HG03460 (cell line): ENCODE measurements at regions not wholly inside any gene's neighbourhood (a gene's known extent, or its start where the extent isn't known, plus 50 kb on each side); places are given as distances from the start of the nearest gene placed in this dataset.
"Not testable (repeated sequence)": the region's sequence is repeated elsewhere in the genome, so short reads cannot be mapped to it uniquely, and the experiment has no call there.

Experiments used
- ATAC-seq: cut with Tn5 transposase; IDR thresholded peaks from one replicate; pipeline ENCODE4 v1.9.1; 2021; ENCODE audit not compliant: unreplicated experiment

DNA sequence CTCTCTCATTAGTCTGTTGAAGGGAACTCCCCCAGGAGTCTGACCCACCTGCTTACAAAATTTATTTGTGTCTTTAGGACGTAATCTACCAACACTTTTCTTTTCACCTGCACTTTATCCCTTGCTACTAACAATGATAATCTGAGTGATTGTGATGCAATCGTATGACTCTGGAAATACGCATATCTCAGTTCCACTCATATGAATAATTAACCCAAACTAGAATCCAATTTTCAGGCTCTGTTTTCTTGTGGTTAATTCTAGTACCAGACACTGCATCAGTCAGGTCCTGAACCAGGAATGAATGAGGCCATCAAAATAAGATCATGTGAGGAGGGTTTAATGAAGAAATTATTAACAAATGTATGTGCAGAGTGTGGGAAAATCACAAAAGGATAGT, 158.4 kb upstream of the SRD5A2 start:
- no peak for ATAC-seq

DNA sequence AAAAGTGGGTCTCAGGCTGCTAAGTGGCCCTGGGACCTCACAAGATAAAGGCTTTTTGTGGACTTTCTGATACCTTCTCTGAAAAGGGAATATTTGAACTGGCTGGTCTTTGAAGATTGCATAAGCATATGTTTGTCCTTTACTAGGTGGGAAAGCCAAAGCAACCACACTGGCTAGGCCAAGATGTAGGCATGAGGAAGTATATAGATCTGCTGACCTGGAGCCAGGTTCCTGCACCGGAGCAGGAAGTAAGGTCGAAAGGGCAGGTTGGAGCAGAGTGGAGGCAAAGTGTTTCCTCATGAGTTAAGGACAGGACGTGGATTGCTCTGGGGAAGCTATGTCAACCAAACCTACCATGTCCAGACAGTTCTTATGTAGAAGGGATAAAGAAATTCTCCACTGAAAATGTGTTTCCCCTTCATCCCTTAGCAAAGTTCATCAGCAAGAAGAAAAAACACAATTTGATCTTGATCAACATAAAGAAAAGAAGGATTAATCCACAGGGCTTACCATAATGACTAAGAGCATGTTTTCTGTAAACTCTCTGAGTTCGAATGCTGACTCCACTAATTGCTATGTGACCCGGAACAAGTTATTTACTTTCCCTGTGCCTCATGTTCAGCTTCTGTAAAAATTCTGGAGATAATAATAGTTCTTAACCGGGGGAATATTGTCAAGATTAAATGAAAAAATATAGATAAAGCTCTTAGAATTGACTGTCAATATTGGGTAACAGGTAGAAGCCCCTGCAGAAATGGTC, 156.1 kb upstream of the SRD5A2 start:
- ATAC-seq: no peak

GRCh38 chr2:31735716-31736115, 155.0 kb upstream of the SRD5A2 start:
- no peak for ATAC-seq

- no peak for ATAC-seq
These were observed 148.8 kb upstream of the SRD5A2 start for GRCh38 chr2:31729442-31730092.

DNA sequence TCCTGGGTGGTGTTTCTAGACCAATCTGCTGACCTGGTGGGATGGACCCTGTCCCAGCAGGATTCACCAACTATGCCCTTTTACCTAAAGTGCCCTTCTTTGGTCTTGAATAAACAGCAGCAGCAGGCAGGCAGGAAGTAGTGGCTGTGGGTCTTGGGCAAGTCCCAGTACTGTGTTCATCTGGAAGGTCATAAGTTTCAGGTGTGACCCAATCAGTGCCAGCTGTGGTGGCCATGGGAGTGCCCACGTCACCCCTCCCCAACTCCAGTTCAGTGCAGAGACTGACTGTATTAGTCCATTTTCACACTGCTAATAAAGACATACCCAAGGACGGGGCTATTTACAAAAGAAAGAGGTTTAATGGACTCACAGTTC, 148.3 kb upstream of the SRD5A2 start:
- ATAC-seq: no peak

- no peak for ATAC-seq
These were observed 147.8 kb upstream of the SRD5A2 start for GRCh38 chr2:31728406-31729064.

DNA sequence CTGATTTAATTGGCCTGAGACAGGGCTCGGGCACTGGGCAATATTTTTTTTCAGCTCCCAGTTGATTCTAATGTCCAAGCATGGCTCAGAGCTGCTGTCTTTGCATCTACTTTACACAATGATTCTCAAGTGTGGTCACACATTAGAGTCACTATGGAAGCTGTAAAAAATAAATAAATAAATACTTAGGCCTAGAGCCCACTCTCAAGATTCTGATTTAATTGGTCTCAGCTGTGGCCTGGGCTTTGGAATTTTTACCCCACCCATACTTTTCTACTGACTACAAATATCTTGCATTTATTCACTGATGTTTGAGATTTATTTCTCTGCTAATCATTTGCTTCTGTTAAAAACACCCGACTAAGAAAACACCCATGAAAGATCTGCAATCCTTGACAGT, 145.7 kb upstream of the SRD5A2 start:
- ATAC-seq: no peak

GRCh38 chr2:31725444-31725843, 144.7 kb upstream of the SRD5A2 start:
- no peak for ATAC-seq

- ATAC-seq: no peak
These were observed 131.0 kb upstream of the SRD5A2 start for GRCh38 chr2:31711737-31712136.

- ATAC-seq: no peak
These were observed 129.4 kb upstream of the SRD5A2 start for GRCh38 chr2:31710121-31710520.

DNA sequence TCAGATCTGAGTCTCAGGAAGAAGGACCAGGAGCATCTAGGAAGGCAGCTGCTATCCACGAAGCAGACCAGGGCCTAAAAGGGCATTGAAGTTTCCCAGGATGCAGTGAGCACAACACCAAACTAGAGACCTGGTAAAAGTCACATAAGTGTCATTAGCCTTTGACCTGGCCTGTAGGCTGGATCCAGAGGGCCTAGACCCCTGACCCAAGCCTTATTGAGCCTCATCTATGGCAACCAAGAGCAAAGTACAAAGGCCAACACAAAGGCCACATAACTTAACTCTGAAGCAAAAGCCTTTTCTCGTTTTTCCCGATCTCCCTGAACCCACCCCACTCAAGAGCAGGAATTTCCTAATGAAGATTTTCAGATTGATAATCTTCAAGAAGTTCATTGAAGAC, 127.3 kb upstream of the SRD5A2 start:
- no peak for ATAC-seq

DNA sequence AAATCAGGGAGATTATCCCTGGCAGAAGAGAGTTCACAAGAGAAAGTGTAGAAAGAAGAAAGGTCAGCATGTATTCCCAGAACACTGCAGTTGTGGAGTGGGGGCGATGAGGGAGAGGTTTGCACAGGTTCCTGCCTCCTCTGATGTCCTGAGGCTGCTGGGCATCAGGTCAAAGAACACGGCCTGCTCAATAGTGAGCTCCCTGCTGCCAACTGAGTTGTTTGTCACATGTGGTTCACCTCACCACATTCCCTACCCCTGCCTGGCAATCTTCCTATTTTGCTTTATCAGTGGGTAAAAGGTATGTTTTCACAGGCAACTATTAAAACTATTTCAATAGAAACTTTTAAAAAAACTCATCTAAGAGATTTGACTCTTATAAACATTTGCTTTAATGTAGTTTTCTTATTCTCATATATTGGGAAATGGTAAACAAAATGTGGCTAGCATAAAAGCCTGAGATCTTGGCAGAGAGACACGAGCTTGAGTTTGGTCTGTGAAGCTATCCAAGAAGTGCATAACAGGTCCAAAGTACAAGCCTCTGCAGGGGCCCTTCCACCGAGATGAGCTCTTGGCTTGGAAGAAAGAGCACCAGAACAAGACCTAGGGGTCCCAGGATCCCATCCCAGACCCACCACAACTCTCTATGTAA, 123.9 kb upstream of the SRD5A2 start:
- ATAC-seq: no peak

DNA sequence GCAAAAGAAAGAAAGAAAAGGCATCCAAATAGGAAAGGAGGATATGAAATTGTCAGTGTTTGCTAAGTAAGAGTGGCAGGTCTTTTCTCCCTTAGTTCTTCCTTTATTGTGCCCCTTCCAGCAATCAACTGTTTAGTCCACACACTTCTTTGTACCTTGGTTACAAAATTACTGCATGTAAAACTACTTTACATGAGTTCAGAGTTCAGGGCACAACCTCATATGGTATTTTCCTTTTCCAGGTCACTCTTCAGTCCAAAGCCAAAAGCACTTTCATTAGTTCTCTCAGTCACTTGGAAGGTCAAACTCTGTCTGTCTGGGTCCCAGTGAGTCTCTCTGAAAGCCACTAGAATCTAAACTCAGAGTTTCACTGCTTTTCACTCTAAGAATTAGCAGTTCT, 122.5 kb upstream of the SRD5A2 start:
- no peak for ATAC-seq

DNA sequence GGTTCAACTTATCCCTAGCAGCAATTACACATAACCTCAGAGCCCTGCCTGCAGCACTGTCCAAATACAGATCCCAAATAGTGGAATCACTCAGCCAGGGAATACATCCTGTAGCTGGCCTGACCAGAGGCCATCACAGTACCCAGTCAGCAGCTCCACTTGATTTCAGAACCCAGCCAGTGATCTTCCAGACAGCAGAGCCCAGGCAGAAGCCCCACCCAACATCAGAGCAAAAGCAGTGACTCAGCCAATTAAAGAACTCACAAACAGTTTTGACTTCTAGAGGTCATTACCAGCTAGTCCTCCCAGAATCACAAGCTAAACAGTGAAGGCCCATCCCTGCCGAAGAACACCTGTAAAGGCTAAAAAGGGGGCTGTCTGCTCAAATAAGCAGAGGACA, 118.0 kb upstream of the SRD5A2 start:
- ATAC-seq: no peak

GRCh38 chr2:31696068-31696467, 115.3 kb upstream of the SRD5A2 start:
- ATAC-seq: no peak

DNA sequence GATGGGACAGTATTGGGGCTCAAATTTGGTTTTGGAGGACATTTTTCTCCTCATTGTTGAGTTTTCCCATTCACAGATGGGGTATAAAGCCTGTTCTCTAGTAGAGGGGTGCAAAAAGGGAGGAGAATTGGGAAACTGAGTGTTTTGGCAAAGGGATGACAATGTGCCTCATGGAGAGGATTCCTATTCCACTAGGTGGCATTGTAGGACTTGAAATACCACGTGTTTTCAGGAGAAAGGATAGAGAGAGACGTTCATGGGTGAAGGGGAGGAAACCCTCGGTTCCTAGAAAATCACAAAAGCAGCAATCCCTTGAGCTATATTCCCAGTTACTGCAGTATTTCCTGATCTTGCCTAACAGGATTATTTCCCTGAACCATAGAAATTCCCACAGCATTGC, 113.7 kb upstream of the SRD5A2 start:
- ATAC-seq: no peak

GRCh38 chr2:31693882-31694281, 113.1 kb upstream of the SRD5A2 start:
- ATAC-seq: no peak

DNA sequence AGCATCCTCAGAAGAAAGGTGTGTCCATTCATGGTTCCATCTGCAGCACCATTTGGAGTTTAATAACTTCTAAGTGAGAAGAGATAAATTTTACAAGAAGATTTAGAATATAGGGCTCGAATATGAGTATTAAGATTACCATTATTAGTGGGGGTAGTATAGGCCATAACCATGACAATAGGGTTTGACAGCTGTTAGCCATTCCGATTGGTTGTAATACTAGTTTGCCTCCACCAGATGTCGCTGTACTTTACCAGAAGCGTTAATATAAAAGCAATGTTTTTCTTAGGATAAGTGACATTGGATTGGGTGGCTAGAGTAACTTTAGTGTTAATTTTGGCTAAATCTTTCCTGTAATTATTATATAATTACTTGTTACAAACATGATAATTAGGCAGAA, 107.5 kb upstream of the SRD5A2 start:
- ATAC-seq: no peak

GRCh38 chr2:31683506-31683905, 102.8 kb upstream of the SRD5A2 start:
- not testable (repeated sequence) for ATAC-seq

DNA sequence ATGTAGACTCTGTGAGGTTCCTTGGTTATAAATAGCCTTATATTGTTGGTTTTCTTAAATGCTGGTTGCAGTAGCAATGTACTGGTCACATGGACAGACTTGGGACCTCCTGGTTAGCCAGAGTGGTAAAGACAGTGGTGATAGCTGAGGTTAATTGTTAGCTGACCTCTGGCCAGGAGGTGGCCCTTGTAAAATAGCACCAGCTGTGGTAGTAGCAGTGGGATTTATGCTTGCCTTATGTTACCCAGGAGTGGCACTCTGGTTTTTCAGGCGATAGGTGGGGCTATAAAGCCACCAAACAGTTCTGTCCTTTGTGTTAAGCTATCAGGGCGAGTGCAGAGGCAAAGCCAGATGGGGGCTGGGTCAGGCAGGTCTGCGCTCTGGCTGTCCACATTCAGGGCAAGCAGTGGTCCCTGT, 94.8 kb upstream of the SRD5A2 start:
- ATAC-seq: no peak

DNA sequence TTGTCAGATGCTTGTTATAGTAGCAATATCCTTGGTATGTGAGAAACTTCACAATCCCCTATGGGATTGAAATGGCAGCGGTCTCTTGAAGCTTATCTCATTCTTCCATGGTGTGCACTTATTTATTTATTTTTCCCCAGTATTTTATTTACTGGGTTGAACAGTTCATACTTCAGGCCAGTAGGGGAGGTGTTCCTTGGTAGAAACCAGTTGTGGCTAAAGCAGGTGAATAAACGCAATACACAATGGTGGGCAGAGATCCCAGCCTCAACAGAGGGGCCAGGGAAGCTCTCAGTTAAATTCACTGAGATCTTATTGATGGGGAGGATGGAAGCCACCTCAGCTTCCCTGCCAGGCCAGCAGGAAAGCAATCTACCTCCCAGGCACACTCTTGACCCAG, 93.7 kb upstream of the SRD5A2 start:
- no peak for ATAC-seq

DNA sequence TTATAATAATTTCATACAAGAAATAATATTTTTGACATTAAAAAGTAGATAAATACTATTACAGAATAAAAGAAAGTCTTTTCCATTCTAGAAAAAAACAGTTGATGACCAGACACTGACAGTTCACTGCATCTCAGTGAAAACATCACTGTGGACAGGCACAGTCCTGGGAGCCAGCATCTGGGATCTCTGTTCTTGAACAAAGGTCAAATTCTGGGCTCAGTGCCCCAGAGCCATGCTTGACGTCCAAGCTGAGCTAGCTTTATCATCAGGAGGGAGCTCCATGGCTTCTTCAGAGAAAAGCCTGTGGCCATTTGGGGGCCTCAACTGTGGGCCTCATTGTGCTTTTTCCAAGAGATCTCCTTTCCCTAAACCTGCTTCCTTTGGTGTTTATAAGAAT, 86.1 kb upstream of the SRD5A2 start:
- no peak for ATAC-seq
